IMR-90 (cell line): ENCODE measurements at regions not wholly inside any gene's neighbourhood (a gene's known extent, or its start where the extent isn't known, plus 50 kb on each side); places are given as distances from the start of the nearest gene placed in this dataset.

Source experiments
- ATAC-seq: fragments of 200-7000 bp; cut with Tn5 transposase; 2 replicates; pipeline ENCODE4 v1.9.1; 2020; ENCODE audit warnings: low read depth, mild to moderate bottlenecking, moderate library complexity
- BruUV-seq: library from RNA; stranded (reverse); fragments of 400-500 nt; replicated peaks from 2 replicates; lab custom pipeline; 2021; lab: Mats Ljungman, UMichigan
- CTCF ChIA-PET: fragments of 300-600 bp; formaldehyde crosslinking; extraction: SDS; loops from one replicate; lab custom pipeline; 2021; ENCODE audit warnings: antibody characterized with exemption; lab: Yijun Ruan, JAX
- POLR2A ChIA-PET: fragments of 300-600 bp; sonication (Branson Sonifier 250); formaldehyde crosslinking; loops from one replicate; lab custom pipeline; 2022; ENCODE audit warnings: antibody characterized with exemption; ENCODE audit not compliant: unreplicated experiment; lab: Charles Lee
- DNase-seq: peaks from one replicate; pipeline ENCODE4 v3.0.0; 2013
- H2AFZ ChIP-seq: replicated peaks from 2 replicates; pipeline ENCODE3; 2013; ENCODE audit warnings: low read length, mild to moderate bottlenecking; ENCODE audit not compliant: poor library complexity
- H2AK5ac ChIP-seq: 2 replicates; pipeline ENCODE4 v1.6.1; 2013; ENCODE audit warnings: low read depth, low read length, inconsistent platforms
- H2AK9ac ChIP-seq: replicated peaks from 2 replicates; pipeline ENCODE3; 2013; ENCODE audit warnings: mild to moderate bottlenecking, low read depth, low read length, moderate library complexity; ENCODE audit not compliant: poor library complexity
- H2BK120ac ChIP-seq: 2 replicates; pipeline ENCODE4 v1.6.1; 2013; ENCODE audit warnings: low read depth, low read length, inconsistent platforms
- H2BK15ac ChIP-seq: 3 replicates; pipeline ENCODE4 v1.6.1; 2013; ENCODE audit warnings: low read depth, low read length, inconsistent platforms
- H2BK20ac ChIP-seq: 2 replicates; pipeline ENCODE4 v1.6.1; 2013; ENCODE audit warnings: low read depth, mild to moderate bottlenecking, inconsistent platforms, low read length, moderate library complexity
- H2BK5ac ChIP-seq: 2 replicates; pipeline ENCODE4 v1.6.1; 2013; ENCODE audit warnings: mild to moderate bottlenecking, low read depth, low read length, inconsistent platforms; ENCODE audit not compliant: poor library complexity, severe bottlenecking
- H3K14ac ChIP-seq: replicated peaks from 2 replicates; pipeline ENCODE4 v1.6.1; 2013; ENCODE audit warnings: low read depth, low read length, inconsistent platforms
- H3K18ac ChIP-seq: 2 replicates; pipeline ENCODE4 v1.6.1; 2013; ENCODE audit warnings: low read depth, low read length, control low read depth
- H3K23ac ChIP-seq: 2 replicates; pipeline ENCODE4 v1.6.1; 2013; ENCODE audit warnings: low read depth, low read length, inconsistent platforms
- H3K27ac ChIP-seq: 2 replicates; pipeline ENCODE4 v1.5.1; 2013; ENCODE audit warnings: mild to moderate bottlenecking, control low read depth, low read length; ENCODE audit not compliant: insufficient read depth
- H3K27me3 ChIP-seq: 2 replicates; pipeline ENCODE4 v1.6.1; 2013; ENCODE audit warnings: low read length; ENCODE audit not compliant: control insufficient read depth, insufficient read depth
- H3K36me3 ChIP-seq: 2 replicates; pipeline ENCODE4 v1.6.1; 2013; ENCODE audit warnings: low read length, mixed read lengths; ENCODE audit not compliant: control insufficient read depth, insufficient read depth
- H3K4ac ChIP-seq: 2 replicates; pipeline ENCODE4 v1.6.1; 2013; ENCODE audit warnings: low read depth, low read length, inconsistent platforms
- H3K4me1 ChIP-seq: 2 replicates; pipeline ENCODE4 v1.6.1; 2013; ENCODE audit warnings: low read length, mixed read lengths; ENCODE audit not compliant: control insufficient read depth, insufficient read depth
- H3K4me2 ChIP-seq: 2 replicates; pipeline ENCODE4 v1.6.1; 2013; ENCODE audit warnings: low read depth, mild to moderate bottlenecking, control low read depth, low read length, moderate library complexity
- H3K4me3 ChIP-seq: 2 replicates; pipeline ENCODE4 v1.5.1; 2013; ENCODE audit warnings: low read depth, mild to moderate bottlenecking, control low read depth, low read length, moderate library complexity; ENCODE audit not compliant: insufficient read depth
- H3K56ac ChIP-seq: 2 replicates; pipeline ENCODE4 v1.6.1; 2013; ENCODE audit warnings: low read length, inconsistent platforms; ENCODE audit not compliant: insufficient read depth; ENCODE audit errors: extremely low read depth
- H3K79me1 ChIP-seq, 2 experiments: 2 replicates each; pipeline ENCODE4 v1.6.1; 2013; ENCODE audit warnings: low read length in 2 of 2, inconsistent platforms in 1 of 2, low read depth in 1 of 2
- H3K9ac ChIP-seq: 2 replicates; pipeline ENCODE4 v1.6.1; 2013; ENCODE audit warnings: low read depth, low read length, control low read depth
- H3K9me1 ChIP-seq: 2 replicates; pipeline ENCODE4 v1.6.1; 2013; ENCODE audit warnings: low read length, inconsistent platforms; ENCODE audit not compliant: insufficient read depth
- H3K9me3 ChIP-seq: 2 replicates; pipeline ENCODE4 v1.6.1; 2013; ENCODE audit warnings: low read length; ENCODE audit not compliant: control insufficient read depth, insufficient read depth
- H4K20me1 ChIP-seq: 2 replicates; pipeline ENCODE4 v1.6.1; 2013; ENCODE audit warnings: low read length, inconsistent platforms; ENCODE audit not compliant: insufficient read depth
- H4K5ac ChIP-seq: 2 replicates; pipeline ENCODE4 v1.6.1; 2013; ENCODE audit warnings: mild to moderate bottlenecking, low read depth, low read length, control low read depth
- H4K8ac ChIP-seq, 2 experiments: 2 replicates each; pipeline ENCODE4 v1.6.1; 2013; ENCODE audit warnings: low read depth in 2 of 2, low read length in 2 of 2, control low read depth in 1 of 2, inconsistent platforms in 1 of 2
- H4K91ac ChIP-seq: 2 replicates; pipeline ENCODE4 v1.6.1; 2013; ENCODE audit warnings: low read depth, low read length, inconsistent platforms; ENCODE audit not compliant: insufficient read depth
- BHLHE40 ChIP-seq: fragments of 150-350 bp; IDR thresholded peaks from 2 replicates; pipeline ENCODE4 v1.6.1; 2016; ENCODE audit warnings: mild to moderate bottlenecking, low read depth, low read length
- CHD1 ChIP-seq: IDR thresholded peaks from 2 replicates; pipeline ENCODE4 v1.6.1; 2012; ENCODE audit warnings: low read depth, low read length, improper control_type of control experiment
- NFE2L2 ChIP-seq: fragments of 150-350 bp; IDR thresholded peaks from 2 replicates; pipeline ENCODE4 v1.6.1; 2016; ENCODE audit warnings: low read depth, mild to moderate bottlenecking, low read length
- SMC3 ChIP-seq: fragments of 150-350 bp; IDR thresholded peaks from 2 replicates; pipeline ENCODE4 v1.6.1; 2016; ENCODE audit warnings: low read depth, mild to moderate bottlenecking, antibody characterized with exemption, low read length, moderate library complexity
- WGBS, 2 experiments: methylation state at CpG; one replicate each; pipeline versions ENCODE4 v1.1.5 to v1.1.7; 2013; ENCODE audit warnings: missing lambda C conversion rate in 2 of 2; ENCODE audit not compliant: insufficient read length in 1 of 2; ENCODE audit errors: extremely low coverage in 2 of 2; 5-methylcytosine and 5-hydroxymethylcytosine counted together
- dilution Hi-C: fragments of 300-500 bp; cut with HindIII; formaldehyde crosslinking; loops from one replicate; pipeline ENCODE4 v1.14.3; 2018; ENCODE audit warnings: low sequenced_read_pairs; ENCODE audit not compliant: unreplicated experiment
- in situ Hi-C: fragments of 300-500 bp; cut with MboI; formaldehyde crosslinking; loops from 3 replicates; pipeline ENCODE4 v1.14.3; 2019; ENCODE audit warnings: low sequenced_read_pairs, inconsistent platforms, mixed read lengths
- intact Hi-C: fragments of 100-400 bp; cut with micrococcal nuclease; formaldehyde crosslinking; loops from 2 replicates; pipeline ENCODE4 v1.10.0; 2022
- TF ChIP-seq, protein P1 (sequence below): conservative IDR thresholded peaks from 2 replicates; pipeline ENCODE4 v1.5.1; 2012; ENCODE audit warnings: mild to moderate bottlenecking, low read depth, low read length, improper control_type of control experiment
- TF ChIP-seq, protein P2 (sequence below): fragments of 150-350 bp; IDR thresholded peaks from 2 replicates; pipeline ENCODE4 v1.6.1; 2016; ENCODE audit warnings: low read depth, mild to moderate bottlenecking, low read length, moderate library complexity, borderline replicate concordance

GRCh38 chrY:12526362-12527063, 174.5 kb upstream of the USP9Y start:
- Histone ChIP-seq H3K56ac (no peak overlapping the region), H4K91ac (no peak overlapping the region), H2AK5ac (no peak overlapping the region), H2BK5ac (no peak overlapping the region), H3K27me3 (no peaks in the 10 kb centered on the region), H3K27ac (no peak overlapping the region), H3K9me3 (no peaks in the 10 kb centered on the region), H3K23ac (no peak overlapping the region), H3K4ac (no peak overlapping the region), H3K14ac (no peak overlapping the region), H3K79me1 (no peaks in the 10 kb centered on the region), H3K9me1 (no peaks in the 10 kb centered on the region), H4K20me1 (no peaks in the 10 kb centered on the region), H2AFZ (no peak overlapping the region), H4K8ac (no peak overlapping the region), H4K5ac (no peak overlapping the region), H3K9ac (no peak overlapping the region), H3K18ac (no peak overlapping the region), H3K36me3 (no peaks in the 10 kb centered on the region), H2BK120ac (no peak overlapping the region), H2AK9ac (no peak overlapping the region), H2BK20ac (no peak overlapping the region), H2BK15ac (no peak overlapping the region), H3K4me1 (no peaks in the 10 kb centered on the region), H3K4me2 (no peak overlapping the region), H3K4me3 (no peak overlapping the region)
- ATAC-seq: no peak
- intact Hi-C loops: no loop called here
- no peak for DNase-seq
- in situ Hi-C loops: no loop called here
- WGBS, 2 experiments: no CpG with 5 or more reads among the region's 4 CpGs
- POLR2A ChIA-PET: no interaction called here
- TF ChIP-seq SMC3: no peak
- TF ChIP-seq NFE2L2: no peak
- no peak for TF ChIP-seq BHLHE40
- TF ChIP-seq CHD1: no peak
- TF ChIP-seq, protein P1, sequence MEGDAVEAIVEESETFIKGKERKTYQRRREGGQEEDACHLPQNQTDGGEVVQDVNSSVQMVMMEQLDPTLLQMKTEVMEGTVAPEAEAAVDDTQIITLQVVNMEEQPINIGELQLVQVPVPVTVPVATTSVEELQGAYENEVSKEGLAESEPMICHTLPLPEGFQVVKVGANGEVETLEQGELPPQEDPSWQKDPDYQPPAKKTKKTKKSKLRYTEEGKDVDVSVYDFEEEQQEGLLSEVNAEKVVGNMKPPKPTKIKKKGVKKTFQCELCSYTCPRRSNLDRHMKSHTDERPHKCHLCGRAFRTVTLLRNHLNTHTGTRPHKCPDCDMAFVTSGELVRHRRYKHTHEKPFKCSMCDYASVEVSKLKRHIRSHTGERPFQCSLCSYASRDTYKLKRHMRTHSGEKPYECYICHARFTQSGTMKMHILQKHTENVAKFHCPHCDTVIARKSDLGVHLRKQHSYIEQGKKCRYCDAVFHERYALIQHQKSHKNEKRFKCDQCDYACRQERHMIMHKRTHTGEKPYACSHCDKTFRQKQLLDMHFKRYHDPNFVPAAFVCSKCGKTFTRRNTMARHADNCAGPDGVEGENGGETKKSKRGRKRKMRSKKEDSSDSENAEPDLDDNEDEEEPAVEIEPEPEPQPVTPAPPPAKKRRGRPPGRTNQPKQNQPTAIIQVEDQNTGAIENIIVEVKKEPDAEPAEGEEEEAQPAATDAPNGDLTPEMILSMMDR: no peak
- TF ChIP-seq, protein P2, sequence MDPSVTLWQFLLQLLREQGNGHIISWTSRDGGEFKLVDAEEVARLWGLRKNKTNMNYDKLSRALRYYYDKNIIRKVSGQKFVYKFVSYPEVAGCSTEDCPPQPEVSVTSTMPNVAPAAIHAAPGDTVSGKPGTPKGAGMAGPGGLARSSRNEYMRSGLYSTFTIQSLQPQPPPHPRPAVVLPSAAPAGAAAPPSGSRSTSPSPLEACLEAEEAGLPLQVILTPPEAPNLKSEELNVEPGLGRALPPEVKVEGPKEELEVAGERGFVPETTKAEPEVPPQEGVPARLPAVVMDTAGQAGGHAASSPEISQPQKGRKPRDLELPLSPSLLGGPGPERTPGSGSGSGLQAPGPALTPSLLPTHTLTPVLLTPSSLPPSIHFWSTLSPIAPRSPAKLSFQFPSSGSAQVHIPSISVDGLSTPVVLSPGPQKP: no peak
- CTCF ChIA-PET: no interaction called here
- dilution Hi-C loops: no loop called here
- BruUV-seq: no TSS peak
